ENCODE measurements at regions not wholly inside any gene's neighbourhood (a gene's known extent, or its start where the extent isn't known, plus 50 kb on each side); places are given as distances from the start of the nearest gene placed in this dataset.
A peak's percentile ranks its signal among the peaks of the same experiment; 100 is the strongest.

DNA sequence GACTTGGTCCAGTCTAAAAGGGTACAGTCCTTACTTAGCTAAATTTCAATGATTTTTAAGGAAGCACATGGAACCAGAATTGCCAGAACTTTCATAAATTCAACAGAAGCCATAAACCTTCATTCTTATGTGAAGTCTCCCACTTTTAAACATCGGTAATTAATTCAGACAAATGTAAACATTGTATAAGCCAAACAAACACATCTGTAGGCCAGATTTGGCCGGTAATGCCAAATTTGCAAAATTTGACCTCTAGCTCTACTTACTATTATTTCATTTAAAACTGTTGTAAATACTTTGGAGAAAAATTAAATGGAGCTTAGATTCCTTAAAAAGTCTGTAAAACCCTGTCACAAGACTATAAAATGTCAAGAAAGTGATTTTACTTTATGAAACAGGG lies 83.2 kb upstream of the GALNT5 start:
- Histone ChIP-seq H3K27me3 (ENCODE audit: insufficient read depth, low read length) (no peaks in the 10 kb centered on the region; the same call in 1 of the 2 replicates), H3K9ac (ENCODE audit: low read length) (no peak overlapping the region), H3K79me2 (ENCODE audit: insufficient read depth, low read length) (no peaks in the 10 kb centered on the region), H3K9me3 (ENCODE audit: low read length) (no peaks in the 10 kb centered on the region), H3K27ac (ENCODE audit: low read depth, low read length, poor library complexity, severe bottlenecking) (no peak overlapping the region), H3K4me3 (ENCODE audit: low read depth, low read length, poor library complexity, severe bottlenecking) (no peak overlapping the region), H2AFZ (ENCODE audit: low read length) (no peak overlapping the region), H3F3A (ENCODE audit: insufficient read depth, low read length) (no peaks in the 10 kb centered on the region), H3K4me2 (ENCODE audit: low read length) (no peak overlapping the region), H4K20me1 (ENCODE audit: insufficient read depth, low read length) (no peaks in the 10 kb centered on the region), H3K9me2 (ENCODE audit: low read depth, low read length) (no peaks in the 10 kb centered on the region), H3K4me1 (ENCODE audit: insufficient read depth, low read length, severe bottlenecking) (no peaks in the 10 kb centered on the region), H3K36me3 (ENCODE audit: insufficient read depth, low read length) (no peaks in the 10 kb centered on the region)
- no peak for TF ChIP-seq EZH2 (IDR thresholded peaks at IDR 0.05; ENCODE audit: borderline replicate concordance, low read length)
- TF ChIP-seq, protein P1, sequence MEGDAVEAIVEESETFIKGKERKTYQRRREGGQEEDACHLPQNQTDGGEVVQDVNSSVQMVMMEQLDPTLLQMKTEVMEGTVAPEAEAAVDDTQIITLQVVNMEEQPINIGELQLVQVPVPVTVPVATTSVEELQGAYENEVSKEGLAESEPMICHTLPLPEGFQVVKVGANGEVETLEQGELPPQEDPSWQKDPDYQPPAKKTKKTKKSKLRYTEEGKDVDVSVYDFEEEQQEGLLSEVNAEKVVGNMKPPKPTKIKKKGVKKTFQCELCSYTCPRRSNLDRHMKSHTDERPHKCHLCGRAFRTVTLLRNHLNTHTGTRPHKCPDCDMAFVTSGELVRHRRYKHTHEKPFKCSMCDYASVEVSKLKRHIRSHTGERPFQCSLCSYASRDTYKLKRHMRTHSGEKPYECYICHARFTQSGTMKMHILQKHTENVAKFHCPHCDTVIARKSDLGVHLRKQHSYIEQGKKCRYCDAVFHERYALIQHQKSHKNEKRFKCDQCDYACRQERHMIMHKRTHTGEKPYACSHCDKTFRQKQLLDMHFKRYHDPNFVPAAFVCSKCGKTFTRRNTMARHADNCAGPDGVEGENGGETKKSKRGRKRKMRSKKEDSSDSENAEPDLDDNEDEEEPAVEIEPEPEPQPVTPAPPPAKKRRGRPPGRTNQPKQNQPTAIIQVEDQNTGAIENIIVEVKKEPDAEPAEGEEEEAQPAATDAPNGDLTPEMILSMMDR (IDR thresholded peaks at IDR 0.05; ENCODE audit: low read length), result no peak

DNA sequence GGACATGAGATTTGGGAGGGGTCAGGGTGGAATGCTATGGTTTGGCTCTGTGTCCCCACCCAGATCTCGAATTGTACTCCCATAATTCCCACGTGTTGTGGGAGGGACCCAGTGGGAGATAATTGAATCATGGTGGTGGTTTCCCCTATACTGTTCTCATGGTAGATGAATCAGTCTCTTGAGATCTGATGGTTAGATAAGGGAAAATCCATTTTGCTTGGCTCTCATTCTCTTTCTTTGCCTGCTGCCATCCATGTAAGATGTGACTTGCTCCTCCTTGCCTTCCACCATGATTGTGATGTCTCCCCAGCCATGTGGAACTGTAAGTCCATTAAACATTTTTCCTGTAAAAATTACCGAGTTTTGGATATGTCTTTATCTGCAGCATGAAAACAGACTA lies 80.9 kb upstream of the GALNT5 start:
- H3K36me3 ChIP-seq (ENCODE audit: insufficient read depth, low read length), result no peaks in the 10 kb centered on the region
- H3K4me3 ChIP-seq (ENCODE audit: low read depth, low read length, poor library complexity, severe bottlenecking), result no peak overlapping the region
- no peak overlapping the region for H2AFZ ChIP-seq (ENCODE audit: low read length)
- H3K4me2 ChIP-seq (ENCODE audit: low read length), result no peak overlapping the region
- H3K9me2 ChIP-seq (ENCODE audit: low read depth, low read length), result no peaks in the 10 kb centered on the region
- H3K9ac ChIP-seq (ENCODE audit: low read length), result no peak overlapping the region
- H3K27ac ChIP-seq (ENCODE audit: low read depth, low read length, poor library complexity, severe bottlenecking), result no peak overlapping the region
- no peaks in the 10 kb centered on the region for H3K4me1 ChIP-seq (ENCODE audit: insufficient read depth, low read length, severe bottlenecking)
- no peaks in the 10 kb centered on the region for H3F3A ChIP-seq (ENCODE audit: insufficient read depth, low read length)
- no peaks in the 10 kb centered on the region for H3K9me3 ChIP-seq (ENCODE audit: low read length)
- no peaks in the 10 kb centered on the region for H3K79me2 ChIP-seq (ENCODE audit: insufficient read depth, low read length)
- no peaks in the 10 kb centered on the region for H4K20me1 ChIP-seq (ENCODE audit: insufficient read depth, low read length)
- TF ChIP-seq, protein P1 (IDR thresholded peaks at IDR 0.05; ENCODE audit: low read length), result no peak
- no peak for TF ChIP-seq EZH2 (IDR thresholded peaks at IDR 0.05; ENCODE audit: borderline replicate concordance, low read length)
- H3K27me3 ChIP-seq (ENCODE audit: insufficient read depth, low read length), result no peaks in the 10 kb centered on the region; the same call in 1 of the 2 replicates

DNA sequence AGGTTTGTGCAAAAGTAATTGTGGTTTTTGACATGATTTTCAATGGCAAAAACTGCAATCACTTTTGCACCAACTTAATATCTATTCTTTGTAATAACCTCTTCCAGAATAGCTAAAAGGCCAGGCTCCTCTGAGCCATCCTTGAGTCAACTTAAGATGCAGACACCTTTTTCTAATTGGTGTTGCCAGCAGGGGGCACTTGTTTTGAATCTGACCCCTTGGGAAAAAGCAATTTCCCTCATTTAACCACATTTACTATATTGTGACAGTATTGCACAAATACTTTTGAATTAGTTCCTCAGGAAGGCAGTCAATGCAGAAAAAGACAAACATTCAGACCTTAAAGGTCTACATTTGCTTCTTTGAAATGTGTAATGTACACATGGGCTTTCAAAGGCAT lies 78.6 kb upstream of the GALNT5 start:
- TF ChIP-seq EZH2 (IDR thresholded peaks at IDR 0.05; ENCODE audit: borderline replicate concordance, low read length), result no peak
- TF ChIP-seq, protein P1 (IDR thresholded peaks at IDR 0.05; ENCODE audit: low read length), result peak; percentile 38
- no peaks in the 10 kb centered on the region for H3K4me1 ChIP-seq (ENCODE audit: insufficient read depth, low read length, severe bottlenecking)
- H3K4me3 ChIP-seq (ENCODE audit: low read depth, low read length, poor library complexity, severe bottlenecking), result no peak overlapping the region
- no peaks in the 10 kb centered on the region for H3K36me3 ChIP-seq (ENCODE audit: insufficient read depth, low read length)
- H4K20me1 ChIP-seq (ENCODE audit: insufficient read depth, low read length), result no peaks in the 10 kb centered on the region
- H2AFZ ChIP-seq (ENCODE audit: low read length), result no peak overlapping the region
- no peaks in the 10 kb centered on the region; the same call in 1 of the 2 replicates for H3K27me3 ChIP-seq (ENCODE audit: insufficient read depth, low read length)
- H3K9ac ChIP-seq (ENCODE audit: low read length), result no peak overlapping the region
- no peak overlapping the region for H3K4me2 ChIP-seq (ENCODE audit: low read length)
- no peaks in the 10 kb centered on the region for H3K79me2 ChIP-seq (ENCODE audit: insufficient read depth, low read length)
- no peaks in the 10 kb centered on the region for H3K9me3 ChIP-seq (ENCODE audit: low read length)
- no peak overlapping the region for H3K27ac ChIP-seq (ENCODE audit: low read depth, low read length, poor library complexity, severe bottlenecking)
- H3K9me2 ChIP-seq (ENCODE audit: low read depth, low read length), result no peaks in the 10 kb centered on the region
- H3F3A ChIP-seq (ENCODE audit: insufficient read depth, low read length), result no peaks in the 10 kb centered on the region

Measured in OCI-LY1 (cell line).